Jurkat, Clone E6-1 (cell line): ENCODE measurements at regions not wholly inside any gene's neighbourhood (a gene's known extent, or its start where the extent isn't known, plus 50 kb on each side); places are given as distances from the start of the nearest gene placed in this dataset.

Source experiments
- DNase-seq: peaks from one replicate; pipeline ENCODE4 v3.0.0-alpha.2; 2011; ENCODE audit warnings: low read depth, low spot score
- H3K4me3 ChIP-seq: 2 replicates; pipeline ENCODE4 v1.5.1; 2011; ENCODE audit warnings: mild to moderate bottlenecking, low read length, control low read depth, moderate library complexity

- no peak for DNase-seq
- no peak overlapping the region for H3K4me3 ChIP-seq
Measured at GRCh38 chr10:108490944-108491343, 1326.4 kb upstream of the SORCS1 start.

GRCh38 chr10:108471420-108471819 lies 1306.9 kb upstream of the SORCS1 start:
- no peak for DNase-seq
- no peak overlapping the region for H3K4me3 ChIP-seq

GRCh38 chr10:108469940-108470339 lies 1305.4 kb upstream of the SORCS1 start:
- DNase-seq, result no peak

GRCh38 chr10:108465871-108466641 lies 1301.5 kb upstream of the SORCS1 start:
- no peak overlapping the region for H3K4me3 ChIP-seq
- no peak for DNase-seq

More at GRCh38 chr10:108469940-108470339, 1305.4 kb upstream of the SORCS1 start:
- H3K4me3 ChIP-seq, result no peak overlapping the region

- no peak overlapping the region for H3K4me3 ChIP-seq
- DNase-seq, result no peak
Measured at GRCh38 chr10:108462005-108462404, 1297.5 kb upstream of the SORCS1 start.

GRCh38 chr10:108454793-108455192 lies 1290.3 kb upstream of the SORCS1 start:
- no peak for DNase-seq
- no peak overlapping the region for H3K4me3 ChIP-seq

- no peak overlapping the region for H3K4me3 ChIP-seq
- DNase-seq, result no peak
Measured at GRCh38 chr10:108454224-108454623, 1289.7 kb upstream of the SORCS1 start.

- no peak overlapping the region for H3K4me3 ChIP-seq
- DNase-seq, result no peak
Measured at GRCh38 chr10:108453166-108453565, 1288.7 kb upstream of the SORCS1 start.

GRCh38 chr10:108452533-108452932 lies 1288.0 kb upstream of the SORCS1 start:
- no peak overlapping the region for H3K4me3 ChIP-seq
- DNase-seq, result no peak

GRCh38 chr10:108450280-108450679 lies 1285.8 kb upstream of the SORCS1 start:
- DNase-seq, result peak; percentile 5
- H3K4me3 ChIP-seq, result no peak overlapping the region

- no peak overlapping the region for H3K4me3 ChIP-seq
- no peak for DNase-seq
Measured at GRCh38 chr10:108445746-108446145, 1281.2 kb upstream of the SORCS1 start.

- H3K4me3 ChIP-seq, result no peak overlapping the region
- DNase-seq, result no peak
Measured at GRCh38 chr10:108443636-108444035, 1279.1 kb upstream of the SORCS1 start.

- no peak for DNase-seq
- no peak overlapping the region for H3K4me3 ChIP-seq
Measured at GRCh38 chr10:108439397-108439796, 1274.9 kb upstream of the SORCS1 start.

- no peak overlapping the region for H3K4me3 ChIP-seq
- no peak for DNase-seq
Measured at GRCh38 chr10:108436096-108436495, 1271.6 kb upstream of the SORCS1 start.

- DNase-seq, result no peak
- H3K4me3 ChIP-seq, result no peak overlapping the region
Measured at GRCh38 chr10:108434559-108435252, 1270.2 kb upstream of the SORCS1 start.

- DNase-seq, result no peak
- H3K4me3 ChIP-seq, result no peak overlapping the region
Measured at GRCh38 chr10:108427146-108427545, 1262.6 kb upstream of the SORCS1 start.

GRCh38 chr10:108425283-108425964 lies 1260.9 kb upstream of the SORCS1 start:
- H3K4me3 ChIP-seq, result no peak overlapping the region
- DNase-seq, result no peak

GRCh38 chr10:108424656-108425055 lies 1260.2 kb upstream of the SORCS1 start:
- H3K4me3 ChIP-seq, result no peak overlapping the region
- DNase-seq, result no peak

- no peak for DNase-seq
- no peak overlapping the region for H3K4me3 ChIP-seq
Measured at GRCh38 chr10:108422286-108422685, 1257.8 kb upstream of the SORCS1 start.

GRCh38 chr10:108421266-108421665 lies 1256.8 kb upstream of the SORCS1 start:
- H3K4me3 ChIP-seq, result no peak overlapping the region
- DNase-seq, result peak; percentile 1
